OCI-LY3 (cell line): ENCODE measurements at regions not wholly inside any gene's neighbourhood (a gene's known extent, or its start where the extent isn't known, plus 50 kb on each side); places are given as distances from the start of the nearest gene placed in this dataset.

Experiments
- H2AFZ ChIP-seq: fragments of 200-600, 300-600 bp; shearing (Covaris generic); 2 replicates; pipeline ENCODE4 v1.6.0; 2014; ENCODE audit warnings: antibody characterized with exemption, low read depth, low read length
- H3K27ac ChIP-seq: fragments of 200-600, 300-600 bp; sonication (generic); 2 replicates; pipeline ENCODE4 v1.5.1; 2014; ENCODE audit warnings: mild to moderate bottlenecking, low read length, moderate library complexity, mixed read lengths
- H3K27me3 ChIP-seq: fragments of 200-600, 300-600 bp; sonication (generic); 2 replicates; pipeline ENCODE4 v1.6.1; 2014; ENCODE audit warnings: low read depth, low read length, mixed read lengths
- H3K36me3 ChIP-seq: fragments of 200-600, 300-600 bp; sonication (generic); replicated peaks from 2 replicates; pipeline ENCODE3; 2014; ENCODE audit warnings: low read depth, low read length, mixed read lengths
- H3K4me1 ChIP-seq: fragments of 300-600, 200-600 bp; sonication (generic); 2 replicates; pipeline ENCODE4 v1.6.1; 2014; ENCODE audit warnings: low read length, mixed read lengths
- H3K4me2 ChIP-seq: fragments of 200-600, 300-600 bp; sonication (generic); 2 replicates; pipeline ENCODE4 v1.6.1; 2014; ENCODE audit warnings: low read length, mixed read lengths
- H3K4me3 ChIP-seq: fragments of 300-600, 200-600 bp; sonication (generic); 2 replicates; pipeline ENCODE4 v1.5.1; 2014; ENCODE audit warnings: antibody characterized with exemption, mild to moderate bottlenecking, low read length, moderate library complexity
- H3K79me2 ChIP-seq: fragments of 300-600, 200-600 bp; shearing (Covaris generic); 2 replicates; pipeline ENCODE4 v1.6.1; 2014; ENCODE audit warnings: mild to moderate bottlenecking, low read length, mixed read lengths
- H3K9ac ChIP-seq: fragments of 300-600, 200-600 bp; shearing (Covaris generic); 2 replicates; pipeline ENCODE4 v1.6.0; 2014; ENCODE audit warnings: mild to moderate bottlenecking, low read length, moderate library complexity
- H3K9me3 ChIP-seq: fragments of 200-600, 300-600 bp; shearing (Covaris generic); 2 replicates; pipeline ENCODE4 v1.6.1; 2014; ENCODE audit warnings: low read length, mixed read lengths; ENCODE audit not compliant: insufficient read depth
- H4K20me1 ChIP-seq: fragments of 200-600, 300-600 bp; sonication (generic); 2 replicates; pipeline ENCODE4 v1.6.1; 2016; ENCODE audit warnings: low read length, mixed read lengths; ENCODE audit not compliant: insufficient read depth
- CTCF ChIP-seq: fragments of 200-600, 300-600 bp; sonication (generic); IDR thresholded peaks from 2 replicates; pipeline ENCODE4 v1.5.1; 2014; ENCODE audit warnings: antibody characterized with exemption, low read length, low read depth
- EZH2phosphoT487 ChIP-seq: fragments of 200-600 bp; shearing (Covaris generic); IDR thresholded peaks from 2 replicates; pipeline ENCODE4 v1.6.1; 2018; ENCODE audit warnings: antibody characterized with exemption, mixed run types, low read depth

- Histone ChIP-seq H3K9ac (no peak overlapping the region), H3K9me3 (peaks cover 9% of the 10 kb centered on the region), H3K4me2 (no peak overlapping the region), H2AFZ (no peak overlapping the region), H3K27me3 (no peaks in the 10 kb centered on the region), H3K36me3 (peaks cover 4% of the 10 kb centered on the region), H3K79me2 (no peaks in the 10 kb centered on the region), H3K27ac (no peak overlapping the region), H3K4me3 (no peak overlapping the region), H3K4me1 (no peaks in the 10 kb centered on the region), H4K20me1 (no peaks in the 10 kb centered on the region)
- no peak for TF ChIP-seq CTCF
- no peak for TF ChIP-seq EZH2phosphoT487
These were observed 76.0 kb upstream of the CELF4 start for GRCh38 chr18:37641573-37641972.

- Histone ChIP-seq H3K79me2 (no peaks in the 10 kb centered on the region), H4K20me1 (no peaks in the 10 kb centered on the region)
These were observed 74.9 kb upstream of the CELF4 start for GRCh38 chr18:37640504-37640903.

GRCh38 chr18:37639846-37640245 lies 74.2 kb upstream of the CELF4 start:
- no peak overlapping the region for H3K4me2 ChIP-seq
- H3K9ac ChIP-seq: no peak overlapping the region
- no peaks in the 10 kb centered on the region for H3K79me2 ChIP-seq
- no peak overlapping the region for H2AFZ ChIP-seq
- no peak for TF ChIP-seq EZH2phosphoT487
- TF ChIP-seq CTCF: no peak
- H3K27ac ChIP-seq: no peak overlapping the region
- peaks cover 4% of the 10 kb centered on the region for H3K36me3 ChIP-seq
- no peak overlapping the region for H3K4me3 ChIP-seq
- no peaks in the 10 kb centered on the region for H4K20me1 ChIP-seq
- H3K27me3 ChIP-seq: no peaks in the 10 kb centered on the region
- no peaks in the 10 kb centered on the region for H3K4me1 ChIP-seq
- no peaks in the 10 kb centered on the region for H3K9me3 ChIP-seq

More at GRCh38 chr18:37640504-37640903, 74.9 kb upstream of the CELF4 start:
- no peaks in the 10 kb centered on the region for H3K4me1 ChIP-seq
- H3K27me3 ChIP-seq: no peaks in the 10 kb centered on the region
- no peak overlapping the region for H2AFZ ChIP-seq
- TF ChIP-seq EZH2phosphoT487: no peak
- TF ChIP-seq CTCF: no peak
- H3K4me2 ChIP-seq: no peak overlapping the region
- H3K4me3 ChIP-seq: no peak overlapping the region
- no peak overlapping the region for H3K27ac ChIP-seq
- peaks cover 4% of the 10 kb centered on the region; the same call in 1 of the 2 replicates for H3K9me3 ChIP-seq
- H3K9ac ChIP-seq: no peak overlapping the region
- peaks cover 4% of the 10 kb centered on the region for H3K36me3 ChIP-seq

GRCh38 chr18:37637478-37637850 lies 71.9 kb upstream of the CELF4 start:
- no peak overlapping the region for H2AFZ ChIP-seq
- no peaks in the 10 kb centered on the region for H3K4me1 ChIP-seq
- no peak overlapping the region for H3K27ac ChIP-seq
- no peaks in the 10 kb centered on the region for H4K20me1 ChIP-seq
- no peak overlapping the region for H3K4me3 ChIP-seq
- H3K36me3 ChIP-seq: no peaks in the 10 kb centered on the region
- no peak overlapping the region for H3K4me2 ChIP-seq
- TF ChIP-seq EZH2phosphoT487: no peak
- TF ChIP-seq CTCF: no peak
- H3K27me3 ChIP-seq: no peaks in the 10 kb centered on the region
- no peaks in the 10 kb centered on the region for H3K79me2 ChIP-seq
- H3K9me3 ChIP-seq: no peaks in the 10 kb centered on the region
- H3K9ac ChIP-seq: no peak overlapping the region
